ENCODE measurements at regions not wholly inside any gene's neighbourhood (a gene's known extent, or its start where the extent isn't known, plus 50 kb on each side); places are given as distances from the start of the nearest gene placed in this dataset.
"Not testable (repeated sequence)": the region's sequence is repeated elsewhere in the genome, so short reads cannot be mapped to it uniquely, and the experiment has no call there.

DNA sequence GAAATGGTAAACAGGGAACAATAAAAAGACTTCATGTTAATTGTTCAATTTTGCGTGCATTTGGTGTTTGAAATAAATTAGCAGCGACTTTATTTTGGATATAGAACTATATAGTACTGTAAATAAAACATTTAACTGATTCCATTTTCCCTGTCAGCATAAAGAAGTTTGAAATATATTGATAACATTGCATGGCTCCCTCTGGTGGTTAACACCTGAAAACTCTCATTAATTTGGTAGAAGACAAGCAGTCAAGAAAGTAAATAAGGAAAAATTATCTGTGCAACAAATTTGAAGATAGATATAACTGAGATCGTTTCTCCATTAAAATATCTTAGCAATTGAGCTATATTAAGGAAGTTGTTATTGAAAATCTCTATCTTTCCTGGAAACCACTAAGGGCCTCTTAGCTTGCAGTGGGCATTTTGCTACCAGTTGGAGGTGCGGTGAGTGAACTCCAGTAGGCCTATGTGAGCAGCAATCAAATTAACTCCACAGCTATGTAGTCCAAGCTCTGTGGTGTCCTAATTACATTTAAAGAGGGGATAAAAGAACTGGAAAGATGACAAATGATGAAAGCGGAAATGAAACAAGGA is 435.7 kb upstream of the FKBP1C start:
- Histone ChIP-seq H3K36me3 (ENCODE audit: control insufficient read depth, insufficient read depth, low read length) (no peaks in the 10 kb centered on the region), H3K27me3 (ENCODE audit: control insufficient read depth, insufficient read depth, low read length) (no peaks in the 10 kb centered on the region), H3K4me3 (ENCODE audit: low read depth, low read length) (no peak overlapping the region)
- peak; percentile 20 for TF ChIP-seq CTCF (IDR thresholded peaks at IDR 0.05; ENCODE audit: insufficient read depth, low read length, severe bottlenecking)
- peak; percentile 21 for DNase-seq (ENCODE audit: low read depth)
- FAIRE-seq, result no peak

DNA sequence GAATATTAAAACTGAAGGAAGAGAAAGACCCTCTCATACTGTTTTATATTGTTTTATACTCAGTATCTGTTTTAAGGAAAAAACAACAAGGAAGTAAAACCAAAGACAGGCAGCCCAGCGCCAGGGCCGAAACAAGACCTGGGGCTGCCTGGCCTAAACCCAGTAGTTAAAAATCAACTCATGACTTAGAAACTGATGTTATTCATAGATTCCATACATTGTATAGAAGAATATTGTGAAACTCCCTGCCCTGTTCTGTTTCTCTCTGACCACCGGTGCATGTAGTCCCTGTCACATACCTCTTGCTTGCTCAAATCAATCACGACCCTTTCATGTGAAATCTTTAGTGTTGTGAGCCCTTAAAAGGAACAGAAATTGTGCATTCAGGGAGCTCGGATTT is 445.1 kb upstream of the FKBP1C start:
- not testable (repeated sequence) for DNase-seq (ENCODE audit: low read depth); FAIRE-seq; H3K36me3 ChIP-seq (ENCODE audit: control insufficient read depth, insufficient read depth, low read length); H3K27me3 ChIP-seq (ENCODE audit: control insufficient read depth, insufficient read depth, low read length); H3K4me3 ChIP-seq (ENCODE audit: low read depth, low read length)

DNA sequence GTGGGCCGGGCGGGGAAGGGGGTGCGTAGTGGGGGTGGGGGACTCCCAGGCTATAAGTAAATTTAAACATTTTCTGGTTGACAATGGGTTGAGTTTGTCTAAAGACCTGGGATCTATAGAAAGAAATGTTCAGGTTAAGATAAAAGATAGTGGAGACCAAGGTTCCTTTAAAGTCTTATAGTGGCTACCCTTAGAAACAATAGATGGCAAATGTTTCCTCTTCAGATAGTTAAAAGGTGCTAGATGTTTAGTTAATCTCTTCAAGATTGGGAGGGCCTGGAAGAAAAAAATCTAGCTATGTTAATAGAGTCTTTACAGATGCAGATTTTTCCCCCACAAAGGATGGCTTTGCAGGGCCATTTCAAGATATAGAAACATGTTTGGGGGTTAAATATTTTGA is 446.4 kb upstream of the FKBP1C start:
- Histone ChIP-seq H3K4me3 (ENCODE audit: low read depth, low read length) (no peak overlapping the region), H3K36me3 (ENCODE audit: control insufficient read depth, insufficient read depth, low read length) (no peaks in the 10 kb centered on the region), H3K27me3 (ENCODE audit: control insufficient read depth, insufficient read depth, low read length) (no peaks in the 10 kb centered on the region)
- no peak for FAIRE-seq
- no peak for TF ChIP-seq CTCF (IDR thresholded peaks at IDR 0.05; ENCODE audit: insufficient read depth, low read length, severe bottlenecking)
- DNase-seq (ENCODE audit: low read depth), result no peak

- TF ChIP-seq CTCF (IDR thresholded peaks at IDR 0.05; ENCODE audit: insufficient read depth, low read length, severe bottlenecking), result no peak
- no peaks in the 10 kb centered on the region for H3K36me3 ChIP-seq (ENCODE audit: control insufficient read depth, insufficient read depth, low read length)
- H3K4me3 ChIP-seq (ENCODE audit: low read depth, low read length), result no peak overlapping the region
- DNase-seq (ENCODE audit: low read depth) (no peak), FAIRE-seq (no peak)
- H3K27me3 ChIP-seq (ENCODE audit: control insufficient read depth, insufficient read depth, low read length), result no peaks in the 10 kb centered on the region
Measured at GRCh38 chr6:62763125-62763912, 447.9 kb upstream of the FKBP1C start.

GRCh38 chr6:62746968-62747367 is 460.9 kb upstream of the KHDRBS2 start:
- FAIRE-seq (no peak), DNase-seq (ENCODE audit: low read depth) (no peak)
- Histone ChIP-seq H3K36me3 (ENCODE audit: control insufficient read depth, insufficient read depth, low read length) (no peaks in the 10 kb centered on the region), H3K27me3 (ENCODE audit: control insufficient read depth, insufficient read depth, low read length) (no peaks in the 10 kb centered on the region), H3K4me3 (ENCODE audit: low read depth, low read length) (no peak overlapping the region)
- no peak for TF ChIP-seq CTCF (IDR thresholded peaks at IDR 0.05; ENCODE audit: insufficient read depth, low read length, severe bottlenecking)

- Histone ChIP-seq H3K4me3 (ENCODE audit: low read depth, low read length) (no peak overlapping the region), H3K36me3 (ENCODE audit: control insufficient read depth, insufficient read depth, low read length) (no peaks in the 10 kb centered on the region), H3K27me3 (ENCODE audit: control insufficient read depth, insufficient read depth, low read length) (no peaks in the 10 kb centered on the region)
- TF ChIP-seq CTCF (IDR thresholded peaks at IDR 0.05; ENCODE audit: insufficient read depth, low read length, severe bottlenecking), result no peak
- no peak for DNase-seq (ENCODE audit: low read depth)
- no peak for FAIRE-seq
Measured at GRCh38 chr6:62746161-62746560, 460.1 kb upstream of the KHDRBS2 start.

Data from bronchial epithelial cell (primary cell).